SH-SY5Y (cell line): ENCODE measurements at regions not wholly inside any gene's neighbourhood (a gene's known extent, or its start where the extent isn't known, plus 50 kb on each side); places are given as distances from the start of the nearest gene placed in this dataset.

Experiments used
- GATA2 ChIP-seq: IDR thresholded peaks from 2 replicates; pipeline ENCODE4 v1.6.1; 2011; ENCODE audit warnings: mild to moderate bottlenecking, low read depth, low read length
- GATA3 ChIP-seq: IDR thresholded peaks from 2 replicates; pipeline ENCODE4 v1.6.1; 2011; ENCODE audit warnings: low read depth, mild to moderate bottlenecking, low read length, moderate library complexity

GRCh38 chr2:226114436-226114835 is 685.2 kb downstream of the IRS1 start:
- no peak for TF ChIP-seq GATA2
- no peak for TF ChIP-seq GATA3
